ENCODE measurements at regions not wholly inside any gene's neighbourhood (a gene's known extent, or its start where the extent isn't known, plus 50 kb on each side); places are given as distances from the start of the nearest gene placed in this dataset.

GRCh38 chr2:42874949-42875801, 82.8 kb upstream of the HAAO start:
- no peak for TF ChIP-seq CTCF (IDR thresholded peaks at IDR 0.05)
- TF ChIP-seq REST (IDR thresholded peaks at IDR 0.05; ENCODE audit: insufficient read depth in 1 of 2, low read depth in 2 of 2, low read length in 1 of 2), result no peak
- TF ChIP-seq POLR2AphosphoS5 (IDR thresholded peaks at IDR 0.05; ENCODE audit: low read depth, low read length), result no peak

Data from Panc1 (cell line).